OCI-LY7 (cell line): ENCODE measurements at regions not wholly inside any gene's neighbourhood (a gene's known extent, or its start where the extent isn't known, plus 50 kb on each side); places are given as distances from the start of the nearest gene placed in this dataset.

Experiments
- CTCF ChIP-seq: fragments of 200-600 bp; sonication (generic); conservative IDR thresholded peaks from 2 replicates; pipeline ENCODE4 v1.5.1; 2014; ENCODE audit warnings: mild to moderate bottlenecking, antibody characterized with exemption, low read length, moderate library complexity, mixed read lengths
- EZH2phosphoT487 ChIP-seq: fragments of 200-600 bp; sonication (generic); IDR thresholded peaks from 2 replicates; pipeline ENCODE4 v1.6.1; 2018; ENCODE audit warnings: low read depth, borderline replicate concordance, mild to moderate bottlenecking, mixed run types, antibody characterized with exemption, low read length, moderate library complexity, mixed read lengths

- TF ChIP-seq CTCF = no peak
- TF ChIP-seq EZH2phosphoT487 = no peak
Measured at GRCh38 chr21:39094087-39094780, 89.0 kb downstream of the PSMG1 start.
